Left ventricle myocardium inferior (tissue), 1 donor: ENCODE measurements at regions not wholly inside any gene's neighbourhood (a gene's known extent, or its start where the extent isn't known, plus 50 kb on each side); places are given as distances from the start of the nearest gene placed in this dataset.

Experiments used
- DNase-seq: peaks from one replicate; pipeline ENCODE4 v3.0.0-alpha.2; 2020
- H3K27ac ChIP-seq: fragments of 200-600 bp; replicated peaks from 2 replicates; pipeline ENCODE4 v1.8.0; 2021
- H3K27me3 ChIP-seq: fragments of 200-600 bp; 2 replicates; pipeline ENCODE4 v1.8.0; 2021; ENCODE audit warnings: low read depth
- H3K36me3 ChIP-seq: fragments of 200-600 bp; 2 replicates; pipeline ENCODE4 v1.8.0; 2021
- H3K4me1 ChIP-seq: fragments of 200-600 bp; 2 replicates; pipeline ENCODE4 v1.8.0; 2021
- H3K4me3 ChIP-seq: fragments of 200-600 bp; 2 replicates; pipeline ENCODE4 v1.8.0; 2021; ENCODE audit warnings: mild to moderate bottlenecking, moderate library complexity
- H3K9me3 ChIP-seq: fragments of 200-600 bp; replicated peaks from 2 replicates; pipeline ENCODE4 v1.8.0; 2021
- intact Hi-C: fragments of 100-400 bp; cut with micrococcal nuclease; formaldehyde crosslinking; loops from one replicate; pipeline ENCODE4 v1.11.0; 2022
- TF ChIP-seq, protein P1 (sequence below): fragments of 200-600 bp; IDR thresholded peaks from 2 replicates; pipeline ENCODE4 v1.8.0; 2021; ENCODE audit warnings: antibody characterized with exemption, mild to moderate bottlenecking, borderline replicate concordance
- donor health status: DM: no; HTN: yes; CAD: no; lungs with severe emphysema.

DNA sequence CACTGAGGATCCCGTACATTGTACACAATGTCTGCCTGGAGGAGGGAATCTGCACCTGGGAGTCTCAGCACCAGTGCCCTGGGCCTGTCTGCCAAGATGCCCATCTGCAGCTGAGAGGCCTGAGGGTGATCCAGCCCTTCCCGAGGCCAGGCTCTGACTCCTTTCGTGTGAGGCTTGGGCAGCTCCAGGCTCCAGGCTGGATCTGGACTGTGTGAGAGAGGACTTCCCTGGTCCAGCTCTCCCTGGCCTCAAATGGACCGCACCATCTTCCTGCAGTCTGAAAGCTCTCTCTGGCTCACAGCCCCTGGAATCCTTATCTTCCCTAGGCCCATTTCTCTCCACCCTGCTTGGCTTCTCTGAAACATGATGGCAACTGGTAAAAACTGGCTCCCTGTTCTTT is 324.6 kb downstream of the DYSF start:
- Histone ChIP-seq H3K27me3 (peaks cover 18% of the 10 kb centered on the region), H3K9me3 (no peaks in the 10 kb centered on the region), H3K27ac (no peak overlapping the region), H3K36me3 (no peaks in the 10 kb centered on the region), H3K4me3 (no peak overlapping the region), H3K4me1 (no peaks in the 10 kb centered on the region)
- TF ChIP-seq, protein P1, sequence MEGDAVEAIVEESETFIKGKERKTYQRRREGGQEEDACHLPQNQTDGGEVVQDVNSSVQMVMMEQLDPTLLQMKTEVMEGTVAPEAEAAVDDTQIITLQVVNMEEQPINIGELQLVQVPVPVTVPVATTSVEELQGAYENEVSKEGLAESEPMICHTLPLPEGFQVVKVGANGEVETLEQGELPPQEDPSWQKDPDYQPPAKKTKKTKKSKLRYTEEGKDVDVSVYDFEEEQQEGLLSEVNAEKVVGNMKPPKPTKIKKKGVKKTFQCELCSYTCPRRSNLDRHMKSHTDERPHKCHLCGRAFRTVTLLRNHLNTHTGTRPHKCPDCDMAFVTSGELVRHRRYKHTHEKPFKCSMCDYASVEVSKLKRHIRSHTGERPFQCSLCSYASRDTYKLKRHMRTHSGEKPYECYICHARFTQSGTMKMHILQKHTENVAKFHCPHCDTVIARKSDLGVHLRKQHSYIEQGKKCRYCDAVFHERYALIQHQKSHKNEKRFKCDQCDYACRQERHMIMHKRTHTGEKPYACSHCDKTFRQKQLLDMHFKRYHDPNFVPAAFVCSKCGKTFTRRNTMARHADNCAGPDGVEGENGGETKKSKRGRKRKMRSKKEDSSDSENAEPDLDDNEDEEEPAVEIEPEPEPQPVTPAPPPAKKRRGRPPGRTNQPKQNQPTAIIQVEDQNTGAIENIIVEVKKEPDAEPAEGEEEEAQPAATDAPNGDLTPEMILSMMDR = no peak
- DNase-seq = no peak
- intact Hi-C loops = no loop called here

DNA sequence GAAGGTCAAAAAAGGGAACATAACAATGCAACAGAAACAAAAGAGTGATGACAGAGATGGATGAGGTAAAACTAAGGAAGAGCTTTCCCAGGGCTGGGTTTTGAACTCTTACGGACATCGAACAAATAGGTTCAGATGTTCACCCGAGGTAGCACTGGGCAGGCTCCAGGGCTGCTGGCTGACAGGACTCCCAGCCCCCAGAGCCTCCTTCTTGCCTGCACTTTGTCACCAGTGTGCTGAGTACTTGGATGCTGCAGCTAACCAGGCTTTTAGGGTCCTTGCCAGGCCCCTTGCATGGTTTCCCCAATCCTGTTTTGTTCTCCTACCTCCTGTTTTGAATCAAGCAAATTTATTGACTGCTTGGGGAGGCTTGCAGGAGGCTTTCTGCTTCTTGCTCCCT is 322.9 kb downstream of the DYSF start:
- H3K36me3 ChIP-seq = no peaks in the 10 kb centered on the region
- intact Hi-C loops = no loop called here
- no peak overlapping the region for H3K27ac ChIP-seq
- TF ChIP-seq, protein P1 = no peak
- no peak overlapping the region for H3K4me3 ChIP-seq
- DNase-seq = no peak
- peaks cover 8% of the 10 kb centered on the region for H3K9me3 ChIP-seq
- H3K27me3 ChIP-seq = peaks cover 2% of the 10 kb centered on the region
- H3K4me1 ChIP-seq = no peaks in the 10 kb centered on the region

- H3K36me3 ChIP-seq = no peaks in the 10 kb centered on the region
- no peak for DNase-seq
- TF ChIP-seq, protein P1 = no peak
- no peak overlapping the region for H3K4me3 ChIP-seq
- H3K9me3 ChIP-seq = peaks cover 19% of the 10 kb centered on the region
- H3K27ac ChIP-seq = no peak overlapping the region
- intact Hi-C loops = no loop called here
- no peaks in the 10 kb centered on the region for H3K27me3 ChIP-seq
- H3K4me1 ChIP-seq = no peaks in the 10 kb centered on the region
These were observed 319.9 kb downstream of the DYSF start for GRCh38 chr2:71773218-71773617.

DNA sequence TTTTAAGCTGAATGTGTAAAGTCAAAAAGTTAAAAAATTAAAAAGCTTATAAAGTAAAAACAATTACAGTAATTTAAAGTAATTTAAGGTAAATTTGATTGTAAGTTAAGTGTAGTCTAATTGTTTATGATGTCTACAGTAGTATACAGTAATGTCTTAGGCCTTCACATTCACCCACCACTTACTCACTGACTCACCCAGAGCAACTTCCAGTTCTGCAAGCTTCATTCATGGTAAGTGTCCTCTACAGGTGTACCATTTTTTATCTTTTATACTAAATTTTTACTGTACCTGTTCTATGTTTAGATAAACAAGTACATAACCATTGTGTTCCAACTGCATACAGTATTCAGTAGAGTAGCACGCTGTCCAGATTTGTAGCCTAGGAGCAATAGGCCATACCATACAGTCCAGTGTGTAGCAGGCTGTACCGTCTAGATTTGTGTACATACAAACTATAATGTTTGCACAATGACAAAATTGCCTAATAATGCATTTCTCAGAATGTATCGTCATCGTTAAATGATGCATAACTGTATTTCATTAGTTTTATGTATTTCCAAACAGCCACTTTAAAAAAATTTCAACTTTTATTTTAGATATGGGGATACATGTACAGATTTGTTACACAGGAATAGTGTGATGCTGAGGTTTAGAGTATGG is 319.3 kb downstream of the DYSF start:
- Histone ChIP-seq H3K4me1 (no peaks in the 10 kb centered on the region), H3K27me3 (no peaks in the 10 kb centered on the region), H3K4me3 (no peak overlapping the region), H3K9me3 (peaks cover 19% of the 10 kb centered on the region), H3K36me3 (no peaks in the 10 kb centered on the region), H3K27ac (no peak overlapping the region)
- DNase-seq = no peak
- intact Hi-C loops = no loop called here
- TF ChIP-seq, protein P1 = no peak

DNA sequence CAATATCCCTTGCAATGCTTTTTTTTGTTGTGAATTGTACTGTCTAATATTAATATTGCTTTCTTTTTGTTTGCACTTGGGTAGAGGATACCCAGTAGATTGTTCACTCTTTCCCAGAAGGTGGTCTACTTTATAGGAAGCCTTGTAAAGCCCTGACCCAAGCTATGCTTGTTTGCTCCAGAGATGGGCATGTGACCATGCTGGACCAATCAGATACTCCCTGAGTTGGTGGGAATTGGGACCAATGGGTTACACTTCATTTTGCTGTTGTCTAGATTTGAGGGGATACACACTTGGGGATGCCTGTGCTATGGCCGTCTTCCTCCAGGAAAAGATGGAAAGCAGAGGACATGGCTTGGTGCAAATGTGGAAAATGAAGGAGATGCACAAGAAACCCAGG is 314.3 kb downstream of the DYSF start:
- no peak overlapping the region for H3K27ac ChIP-seq
- H3K4me1 ChIP-seq = no peaks in the 10 kb centered on the region
- DNase-seq = no peak
- H3K9me3 ChIP-seq = peaks cover 19% of the 10 kb centered on the region
- TF ChIP-seq, protein P1 = no peak
- H3K4me3 ChIP-seq = no peak overlapping the region
- no peaks in the 10 kb centered on the region for H3K27me3 ChIP-seq
- intact Hi-C loops = no loop called here
- no peaks in the 10 kb centered on the region for H3K36me3 ChIP-seq
